CD14-positive monocyte (primary cell): ENCODE measurements at regions not wholly inside any gene's neighbourhood (a gene's known extent, or its start where the extent isn't known, plus 50 kb on each side); places are given as distances from the start of the nearest gene placed in this dataset.

ENCODE experiments used
- DNase-seq, 3 donors: peaks; one replicate each; pipeline ENCODE4 v3.0.0-alpha.2; 2011 to 2022
- H2AFZ ChIP-seq: 2 replicates; pipeline ENCODE4 v1.6.0; 2012; ENCODE audit warnings: mild to moderate bottlenecking, low read depth, low read length, inconsistent platforms; ENCODE audit not compliant: insufficient read depth, poor library complexity, severe bottlenecking
- H3K27ac ChIP-seq, 2 donors: 1 replicate in 1 of 2; 2 replicates in 1 of 2; pipeline ENCODE4 v1.5.1; 2012 to 2013; ENCODE audit warnings: low read length in 2 of 2, control low read depth in 1 of 2, inconsistent platforms in 1 of 2, low read depth in 1 of 2, mild to moderate bottlenecking in 1 of 2
- H3K27me3 ChIP-seq, 2 donors: one replicate each; pipeline versions ENCODE4 v1.6.0 to v1.6.1; 2011 to 2013; ENCODE audit warnings: low read length in 2 of 2; ENCODE audit not compliant: control insufficient read depth in 2 of 2, insufficient read depth in 2 of 2
- H3K36me3 ChIP-seq, 2 donors: replicated peaks in 1 of 2; 1 replicate in 1 of 2; 2 replicates in 1 of 2; pipeline versions ENCODE4 v1.5.1 to v1.6.1; 2012 to 2013; ENCODE audit warnings: low read length in 2 of 2, control low read depth in 1 of 2, inconsistent platforms in 1 of 2, mild to moderate bottlenecking in 1 of 2; ENCODE audit not compliant: insufficient read depth in 2 of 2, control insufficient read depth in 1 of 2
- H3K4me1 ChIP-seq, 2 donors: 1 replicate in 1 of 2; 2 replicates in 1 of 2; pipeline versions ENCODE4 v1.5.1 to v1.6.1; 2012 to 2013; ENCODE audit warnings: low read length in 2 of 2, control low read depth in 1 of 2, inconsistent platforms in 1 of 2, mild to moderate bottlenecking in 1 of 2, moderate library complexity in 1 of 2; ENCODE audit not compliant: insufficient read depth in 2 of 2, control insufficient read depth in 1 of 2
- H3K4me2 ChIP-seq: replicated peaks from 2 replicates; pipeline ENCODE3; 2012; ENCODE audit warnings: low read length, moderate library complexity, mild to moderate bottlenecking; ENCODE audit not compliant: poor library complexity, severe bottlenecking; ENCODE audit errors: extremely low read depth
- H3K4me3 ChIP-seq, 3 experiments: fragments of 200-600 bp in 1 of 3; sonication (generic) in 1 of 3; replicated peaks in 1 of 3; 1 replicate in 2 of 3; 2 replicates in 1 of 3; pipeline ENCODE4 v1.5.1; 2011 to 2013; ENCODE audit warnings: low read length in 3 of 3, mild to moderate bottlenecking in 3 of 3, control low read depth in 2 of 3, low read depth in 2 of 3, inconsistent platforms in 1 of 3, moderate library complexity in 1 of 3
- H3K79me2 ChIP-seq: 2 replicates; pipeline ENCODE4 v1.6.0; 2012; ENCODE audit warnings: mild to moderate bottlenecking, control low read depth, inconsistent platforms, low read length, moderate library complexity; ENCODE audit not compliant: insufficient read depth
- H3K9ac ChIP-seq: 2 replicates; pipeline ENCODE4 v1.6.0; 2017; ENCODE audit warnings: low read length, mild to moderate bottlenecking; ENCODE audit not compliant: insufficient read depth, poor library complexity, severe bottlenecking
- H3K9me3 ChIP-seq, 2 donors: replicated peaks in 1 of 2; 1 replicate in 1 of 2; 2 replicates in 1 of 2; pipeline versions ENCODE4 v1.5.1 to v1.6.1; 2012 to 2013; ENCODE audit warnings: low read length in 2 of 2, control low read depth in 1 of 2; ENCODE audit not compliant: control insufficient read depth in 1 of 2, insufficient read depth in 1 of 2
- H4K20me1 ChIP-seq: 2 replicates; pipeline ENCODE4 v1.6.0; 2012; ENCODE audit warnings: mild to moderate bottlenecking, low read length, control low read depth, moderate library complexity; ENCODE audit not compliant: insufficient read depth
- H3K27ac Mint-ChIP-seq, 7 donors: one replicate each; pipeline ENCODE4 v1.8.0; 2020; ENCODE audit warnings: mild to moderate bottlenecking in 7 of 7, mixed read lengths in 7 of 7, moderate library complexity in 6 of 7, inconsistent platforms in 2 of 7
- H3K27me3 Mint-ChIP-seq, 3 donors: one replicate each; pipeline ENCODE4 v1.8.0; 2021 to 2022; ENCODE audit warnings: low read depth in 3 of 3, mild to moderate bottlenecking in 3 of 3, mixed read lengths in 3 of 3, moderate library complexity in 3 of 3, inconsistent platforms in 1 of 3
- H3K36me3 Mint-ChIP-seq, 2 donors: one replicate each; pipeline ENCODE4 v1.8.0; 2020; ENCODE audit warnings: mixed read lengths in 2 of 2, inconsistent platforms in 1 of 2, mild to moderate bottlenecking in 1 of 2
- H3K4me1 Mint-ChIP-seq: one replicate; pipeline ENCODE4 v1.8.0; 2020; ENCODE audit warnings: mild to moderate bottlenecking, mixed read lengths
- H3K4me3 Mint-ChIP-seq, 2 donors: one replicate each; pipeline ENCODE4 v1.8.0; 2020; ENCODE audit warnings: mild to moderate bottlenecking in 2 of 2, mixed read lengths in 2 of 2, moderate library complexity in 1 of 2
- H3K9me3 Mint-ChIP-seq, 7 donors: one replicate each; pipeline ENCODE4 v1.8.0; 2020 to 2022; ENCODE audit warnings: mixed read lengths in 7 of 7, mild to moderate bottlenecking in 6 of 7, moderate library complexity in 6 of 7, inconsistent platforms in 2 of 7
- WGBS: methylation state at CpG from one replicate; pipeline ENCODE4 v1.1.5; 2013; ENCODE audit warnings: missing lambda C conversion rate; ENCODE audit not compliant: insufficient coverage; 5-methylcytosine and 5-hydroxymethylcytosine counted together
- intact Hi-C, 2 donors: fragments of 100-400 bp; cut with micrococcal nuclease; formaldehyde crosslinking; loops; one replicate each; pipeline versions ENCODE4 v1.15.0 to v1.15.1; 2023
- TF ChIP-seq, protein P1 (sequence below): fragments of 200-600 bp; IDR thresholded peaks from one replicate; pipeline ENCODE4 v1.8.0; 2022; ENCODE audit warnings: antibody characterized with exemption, mild to moderate bottlenecking

DNA sequence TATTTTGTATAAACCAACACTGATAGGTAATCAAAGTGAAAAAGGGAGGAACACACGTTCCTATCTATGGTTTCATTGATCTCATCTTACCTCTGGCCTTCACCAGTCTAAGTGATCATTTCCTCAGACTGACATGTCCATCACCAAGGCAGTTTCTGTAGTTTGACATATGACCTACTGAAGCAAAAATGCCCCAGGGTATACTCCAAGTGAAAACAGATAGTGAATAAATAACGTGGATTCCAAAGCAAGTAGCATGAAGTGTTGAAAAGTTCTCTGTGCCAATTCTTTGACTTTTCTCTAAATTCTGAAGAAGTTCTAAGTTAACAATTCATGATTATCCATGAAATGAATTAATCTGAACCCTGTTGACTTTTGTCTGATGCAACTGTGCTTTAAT lies 334.2 kb upstream of the SGCG start:
- no peak for DNase-seq
- H2AFZ ChIP-seq = no peak overlapping the region

DNA sequence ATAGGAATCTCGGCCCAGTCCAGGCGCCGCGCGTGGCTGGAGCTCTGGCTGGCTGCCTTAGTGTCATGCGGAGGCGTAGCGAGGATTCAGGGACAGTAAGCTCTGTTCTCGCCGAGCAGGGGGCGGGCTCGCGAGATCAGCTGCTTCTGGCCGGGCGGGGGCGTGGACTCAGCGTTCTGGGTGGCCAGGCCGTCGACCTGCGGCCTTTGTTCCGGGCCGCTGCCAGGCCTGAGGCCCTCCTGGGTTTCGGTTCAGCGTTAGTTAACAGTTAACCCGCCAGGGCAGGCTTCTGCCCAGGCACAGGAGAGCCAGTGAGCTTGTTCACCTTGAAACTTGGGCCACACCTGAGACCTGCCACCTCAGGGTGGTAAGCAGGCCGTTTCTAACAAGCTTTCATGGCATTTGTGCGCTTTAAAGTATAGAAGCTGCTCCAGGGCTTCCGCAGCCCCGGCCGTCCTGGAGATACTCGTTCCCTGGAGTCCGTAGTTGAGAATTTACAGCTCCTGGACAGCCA lies 332.2 kb upstream of the SGCG start:
- Histone ChIP-seq H4K20me1 (no peaks in the 10 kb centered on the region), H3K4me1 (no peaks in the 10 kb centered on the region), H2AFZ (no peak overlapping the region), H3K4me3 (no peak overlapping the region), H3K4me2 (no peak overlapping the region), H3K27ac (no peak overlapping the region), H3K36me3 (no peaks in the 10 kb centered on the region), H3K9ac (no peak overlapping the region), H3K79me2 (no peaks in the 10 kb centered on the region), H3K9me3 (peaks cover 0 to 12% of the 10 kb centered on the region in 2 donors), H3K27me3 (no peaks in the 10 kb centered on the region)
- 92% methylated on average over 31 of the region's 32 CpGs for WGBS
- intact Hi-C loops = no loop called here
- no peak overlapping the region for H3K27ac Mint-ChIP-seq
- no peaks in the 10 kb centered on the region for H3K36me3 Mint-ChIP-seq
- H3K9me3 Mint-ChIP-seq = peaks cover 0 to 3% (median 2%) of the 10 kb centered on the region in 7 donors
- H3K27me3 Mint-ChIP-seq = no peaks in the 10 kb centered on the region
- H3K4me1 Mint-ChIP-seq = no peaks in the 10 kb centered on the region
- TF ChIP-seq, protein P1, sequence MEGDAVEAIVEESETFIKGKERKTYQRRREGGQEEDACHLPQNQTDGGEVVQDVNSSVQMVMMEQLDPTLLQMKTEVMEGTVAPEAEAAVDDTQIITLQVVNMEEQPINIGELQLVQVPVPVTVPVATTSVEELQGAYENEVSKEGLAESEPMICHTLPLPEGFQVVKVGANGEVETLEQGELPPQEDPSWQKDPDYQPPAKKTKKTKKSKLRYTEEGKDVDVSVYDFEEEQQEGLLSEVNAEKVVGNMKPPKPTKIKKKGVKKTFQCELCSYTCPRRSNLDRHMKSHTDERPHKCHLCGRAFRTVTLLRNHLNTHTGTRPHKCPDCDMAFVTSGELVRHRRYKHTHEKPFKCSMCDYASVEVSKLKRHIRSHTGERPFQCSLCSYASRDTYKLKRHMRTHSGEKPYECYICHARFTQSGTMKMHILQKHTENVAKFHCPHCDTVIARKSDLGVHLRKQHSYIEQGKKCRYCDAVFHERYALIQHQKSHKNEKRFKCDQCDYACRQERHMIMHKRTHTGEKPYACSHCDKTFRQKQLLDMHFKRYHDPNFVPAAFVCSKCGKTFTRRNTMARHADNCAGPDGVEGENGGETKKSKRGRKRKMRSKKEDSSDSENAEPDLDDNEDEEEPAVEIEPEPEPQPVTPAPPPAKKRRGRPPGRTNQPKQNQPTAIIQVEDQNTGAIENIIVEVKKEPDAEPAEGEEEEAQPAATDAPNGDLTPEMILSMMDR = no peak
- no peak overlapping the region for H3K4me3 Mint-ChIP-seq
- no peak for DNase-seq

More for the DNA sequence above, 334.2 kb upstream of the SGCG start:
- Histone ChIP-seq H3K79me2 (no peaks in the 10 kb centered on the region), H4K20me1 (no peaks in the 10 kb centered on the region), H3K27me3 (no peaks in the 10 kb centered on the region), H3K4me2 (no peak overlapping the region), H3K36me3 (no peaks in the 10 kb centered on the region), H3K4me3 (no peak overlapping the region), H3K9ac (no peak overlapping the region), H3K4me1 (no peaks in the 10 kb centered on the region), H3K27ac (no peak overlapping the region), H3K9me3 (peaks cover 0 to 12% of the 10 kb centered on the region in 2 donors)
- no peaks in the 10 kb centered on the region for H3K36me3 Mint-ChIP-seq
- no peak overlapping the region for H3K27ac Mint-ChIP-seq
- peaks cover 0 to 3% (median 0%) of the 10 kb centered on the region in 7 donors for H3K9me3 Mint-ChIP-seq
- H3K4me1 Mint-ChIP-seq = no peaks in the 10 kb centered on the region
- TF ChIP-seq, protein P1 = no peak
- peaks cover 0 to 2% (median 0%) of the 10 kb centered on the region in 3 donors for H3K27me3 Mint-ChIP-seq
- no CpG with 5 or more reads among the region's 2 CpGs for WGBS
- no peak overlapping the region for H3K4me3 Mint-ChIP-seq
- intact Hi-C loops = no loop called here
